Fibroblast of skin of scalp (primary cell): ENCODE measurements at regions not wholly inside any gene's neighbourhood (a gene's known extent, or its start where the extent isn't known, plus 50 kb on each side); places are given as distances from the start of the nearest gene placed in this dataset.
A peak's percentile ranks its signal among the peaks of the same experiment; 100 is the strongest.
"Not testable (repeated sequence)": the region's sequence is repeated elsewhere in the genome, so short reads cannot be mapped to it uniquely, and the experiment has no call there.

Experiments used
- DNase-seq: peaks from one replicate; pipeline ENCODE4 v3.0.0-alpha.2; 2013

DNA sequence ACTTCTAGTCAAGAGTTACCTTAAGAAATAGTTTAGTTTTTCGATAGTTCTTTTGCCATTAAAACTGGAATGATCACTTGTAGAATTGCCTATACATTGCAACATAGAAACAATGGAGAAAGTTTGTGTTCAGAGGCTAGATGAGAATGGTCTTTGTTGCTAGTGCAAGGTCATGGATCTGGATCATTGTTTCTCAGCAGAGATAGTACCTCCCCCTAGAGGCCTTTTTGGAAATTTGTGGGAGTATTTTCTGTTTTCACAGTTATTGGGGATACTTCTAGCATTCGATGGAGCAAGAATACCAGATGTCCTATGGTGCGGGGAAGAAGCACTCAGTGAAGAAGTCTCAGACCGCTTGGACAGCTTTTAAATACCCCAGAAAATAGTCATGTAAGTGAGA, 138.8 kb upstream of the HMGA2 start:
- DNase-seq = peak; percentile 46

DNA sequence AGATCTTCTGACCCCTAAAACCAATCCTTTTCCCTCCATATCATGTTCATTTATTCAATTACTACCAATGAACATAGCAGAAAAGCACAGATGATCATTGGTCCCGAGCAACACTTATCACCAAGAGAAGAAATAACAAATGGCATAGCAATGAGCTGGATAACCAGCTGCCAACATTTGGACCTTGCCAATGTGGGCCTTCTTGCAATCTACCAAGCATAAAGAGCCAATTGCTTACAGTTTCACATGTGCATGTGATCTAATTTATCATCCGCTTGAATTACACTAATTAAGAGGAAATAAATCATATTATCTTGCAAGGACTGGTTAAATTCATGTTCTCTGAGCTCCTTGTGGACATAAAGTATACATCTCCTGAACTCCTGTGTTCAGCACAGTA, 134.8 kb upstream of the HMGA2 start:
- no peak for DNase-seq

DNA sequence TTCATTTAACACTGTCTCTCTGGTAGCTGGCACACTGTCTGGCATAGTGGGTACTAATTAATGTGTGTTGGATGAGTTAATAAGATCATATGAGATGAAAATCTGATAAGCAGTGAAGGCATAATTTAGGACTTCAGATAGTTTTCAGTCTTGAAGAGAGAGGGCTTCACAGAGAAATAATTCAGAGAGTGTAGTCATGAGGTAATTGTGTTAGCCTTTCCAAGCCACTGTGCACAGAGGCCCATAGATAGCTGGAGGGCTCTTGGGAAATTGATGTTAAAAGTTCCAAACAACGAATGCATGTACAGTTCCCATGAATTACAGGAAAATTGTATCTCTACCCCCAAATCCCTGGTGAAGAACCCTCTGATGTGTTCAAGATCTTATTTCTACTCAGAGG, 133.8 kb upstream of the HMGA2 start:
- DNase-seq = no peak

DNA sequence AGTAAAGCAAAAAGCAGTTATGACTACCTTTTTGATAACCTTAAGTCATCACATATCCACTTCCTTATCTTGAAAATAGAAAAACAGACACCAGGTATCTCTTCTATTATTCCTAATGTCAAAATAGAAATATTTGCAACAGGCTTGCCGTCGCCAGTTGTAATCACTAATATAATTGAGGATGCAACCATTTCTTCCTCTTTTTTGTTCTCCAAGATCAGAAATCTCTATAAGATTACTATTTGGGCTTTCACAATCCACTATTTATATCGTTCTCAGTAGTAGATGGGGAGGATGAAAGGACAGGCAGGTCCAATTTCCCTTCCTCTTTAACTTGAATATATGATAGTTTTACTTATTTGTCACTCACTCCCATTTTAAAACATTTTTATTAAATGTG, 130.2 kb upstream of the HMGA2 start:
- no peak for DNase-seq

DNA sequence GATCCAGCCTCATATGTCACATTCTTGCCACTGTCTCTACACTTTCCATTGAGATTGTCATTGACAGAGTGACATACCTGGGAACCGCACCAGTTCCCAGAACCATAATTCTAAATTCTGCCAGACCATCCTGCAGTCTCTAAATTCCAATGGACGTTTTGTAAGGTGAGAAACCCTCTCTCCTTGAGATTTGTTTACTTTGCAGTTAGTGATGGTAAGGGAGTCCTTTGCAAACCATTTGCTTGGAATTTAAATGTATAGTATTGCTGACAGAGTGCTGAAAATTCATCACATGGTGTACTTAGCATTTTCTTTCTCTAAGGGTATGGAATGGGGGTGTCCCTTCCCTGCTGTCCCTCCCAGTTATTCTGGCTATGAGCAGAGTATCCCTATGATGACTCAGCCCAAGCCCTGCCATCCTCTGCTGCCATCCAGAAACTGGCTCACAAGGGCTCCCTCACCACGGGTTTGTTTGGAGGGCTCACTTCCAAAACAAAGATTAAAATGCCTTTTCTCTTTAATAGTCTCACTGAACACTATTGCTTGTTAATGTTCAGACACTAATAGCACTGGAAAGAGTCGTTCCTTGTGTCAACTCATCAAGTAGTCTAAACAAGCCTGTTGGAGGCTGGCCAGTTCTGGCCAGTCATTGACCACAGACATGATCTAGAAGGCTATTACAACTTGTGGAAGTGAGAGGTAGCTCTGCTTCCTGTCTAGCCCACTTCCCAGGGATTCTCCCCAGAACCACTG, 129.0 kb upstream of the HMGA2 start:
- DNase-seq = peak; percentile 95

DNA sequence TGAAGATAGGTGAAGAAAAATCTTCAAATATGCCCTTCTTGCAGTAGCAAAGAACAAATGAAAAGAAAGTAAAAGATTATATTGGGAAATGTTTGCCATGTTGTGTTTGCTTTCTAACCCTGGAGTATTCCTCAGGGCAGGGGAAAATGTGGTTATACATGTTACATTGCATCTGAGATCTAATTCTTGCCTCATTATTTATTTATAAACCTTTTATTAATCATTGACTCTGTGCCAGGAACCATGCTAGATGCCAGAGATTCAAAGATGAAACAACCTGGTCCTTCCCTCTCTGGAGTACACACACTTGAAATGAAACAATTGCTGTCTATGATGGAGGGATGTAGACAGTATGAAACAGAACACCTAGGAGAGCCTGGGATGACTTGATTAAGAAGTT, 128.1 kb upstream of the HMGA2 start:
- DNase-seq = peak; percentile 13

DNA sequence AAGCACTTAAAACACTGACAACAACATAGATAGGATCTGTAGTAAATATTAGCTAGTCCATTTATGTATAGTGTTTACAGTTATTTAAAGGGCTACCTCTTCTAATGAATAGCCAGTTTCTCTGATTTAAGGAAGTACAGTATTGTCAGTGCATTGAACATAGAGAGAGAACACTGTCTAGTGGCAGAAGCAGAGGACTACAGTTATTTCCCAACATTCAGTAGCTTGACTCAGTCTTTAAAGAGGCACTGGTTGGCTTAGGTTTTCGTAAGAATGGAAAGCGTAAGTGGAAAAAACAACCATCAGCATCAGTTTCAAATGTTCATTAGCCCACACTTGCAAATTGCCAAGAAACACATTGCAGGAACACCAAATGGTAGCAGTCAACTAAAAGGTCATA, 125.0 kb upstream of the HMGA2 start:
- peak; percentile 36 for DNase-seq

DNA sequence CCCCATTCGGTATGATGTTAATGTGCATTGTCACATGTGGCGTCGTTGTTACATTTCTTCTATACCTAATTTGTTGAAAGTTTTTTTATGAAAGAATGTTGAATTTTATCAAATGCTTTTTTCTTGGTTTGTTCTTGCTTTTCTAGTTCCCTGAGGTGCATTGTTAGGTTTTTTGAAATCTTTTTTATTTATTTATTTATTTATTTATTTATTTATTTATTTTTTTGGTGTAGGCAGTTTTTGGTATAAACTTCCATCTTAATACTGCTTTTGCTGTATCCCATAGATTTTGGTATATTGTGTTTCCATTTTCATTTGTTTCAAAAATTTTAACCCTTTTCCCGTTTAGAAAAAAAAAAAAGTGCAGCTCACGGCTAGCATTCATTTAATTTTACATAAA, 121.1 kb upstream of the HMGA2 start:
- no peak for DNase-seq

DNA sequence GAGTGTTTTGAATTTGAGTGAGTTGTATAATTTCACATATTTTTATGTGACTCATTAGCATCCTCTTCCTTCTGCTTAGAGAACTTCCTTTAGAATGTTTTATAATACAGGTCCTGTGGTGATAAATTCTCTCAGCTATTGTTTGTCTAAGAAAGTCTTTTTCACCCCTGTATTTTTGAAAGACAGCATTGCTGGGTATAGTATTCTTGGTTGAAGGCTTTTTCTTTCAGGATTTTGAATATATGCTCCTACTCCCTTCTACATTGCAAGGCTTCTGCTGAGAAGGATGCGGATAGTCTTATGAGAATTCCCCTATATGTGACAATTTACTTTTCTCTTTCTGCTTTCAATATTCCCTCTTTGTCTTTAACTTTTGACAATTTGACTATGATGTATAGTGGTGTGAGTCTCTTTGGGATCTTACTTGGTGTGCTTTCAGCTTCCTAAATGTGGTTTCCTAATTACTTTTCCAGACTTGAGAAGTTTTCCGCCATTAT, 118.9 kb upstream of the HMGA2 start:
- no peak for DNase-seq

DNA sequence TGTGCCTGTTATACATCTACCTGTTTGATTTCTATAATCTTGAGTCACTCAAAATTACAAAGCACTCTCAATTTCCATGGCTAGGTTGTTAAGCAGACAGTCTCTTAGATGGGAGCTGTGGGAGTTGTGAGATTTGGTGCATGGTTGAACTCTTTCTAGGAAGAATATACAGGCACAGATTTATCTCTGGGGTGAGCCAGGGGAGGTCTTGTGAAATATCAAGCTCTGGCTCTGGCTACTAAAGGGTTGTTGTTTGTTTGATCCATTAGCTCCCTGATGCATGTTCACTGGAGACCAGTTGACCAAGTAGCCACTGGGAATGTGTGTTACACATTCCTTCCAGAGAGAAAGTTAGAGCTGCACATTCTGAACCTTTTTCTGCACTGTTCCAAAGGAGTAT, 117.2 kb upstream of the HMGA2 start:
- no peak for DNase-seq

DNA sequence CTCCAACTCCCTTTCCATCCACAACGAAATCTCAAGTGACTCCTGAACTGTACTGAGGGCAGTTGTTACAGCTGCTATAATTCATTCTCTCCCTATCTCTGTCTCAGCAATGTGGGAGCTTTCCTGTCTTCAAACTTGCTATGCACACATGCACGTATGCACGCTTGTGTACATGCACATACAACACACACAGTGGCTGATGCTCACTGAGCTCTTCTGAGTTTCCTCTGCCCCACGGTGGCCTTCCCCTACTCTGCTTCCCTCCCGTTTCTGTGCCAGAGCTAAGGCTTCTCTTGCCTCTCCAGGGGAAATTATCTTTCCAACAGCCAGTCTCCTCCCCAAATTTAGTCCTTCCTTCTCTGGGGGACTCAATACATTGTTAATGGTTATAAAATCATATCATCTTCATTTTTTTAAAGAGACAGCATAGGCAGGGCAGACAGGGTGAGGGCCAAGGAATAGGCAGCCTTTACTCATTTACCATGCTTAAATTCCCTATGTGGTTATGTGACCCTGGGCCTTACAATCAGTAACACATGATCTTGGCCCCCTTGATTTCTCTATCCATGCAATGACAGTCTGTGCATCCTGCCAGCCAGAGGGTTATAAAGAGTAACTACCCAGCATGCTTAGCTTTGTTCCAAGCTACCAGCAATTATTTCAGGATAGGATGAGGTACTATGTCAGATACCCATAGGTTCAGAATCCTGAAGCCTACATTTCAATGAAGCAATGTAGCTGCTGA, 111.9 kb upstream of the HMGA2 start:
- no peak for DNase-seq

DNA sequence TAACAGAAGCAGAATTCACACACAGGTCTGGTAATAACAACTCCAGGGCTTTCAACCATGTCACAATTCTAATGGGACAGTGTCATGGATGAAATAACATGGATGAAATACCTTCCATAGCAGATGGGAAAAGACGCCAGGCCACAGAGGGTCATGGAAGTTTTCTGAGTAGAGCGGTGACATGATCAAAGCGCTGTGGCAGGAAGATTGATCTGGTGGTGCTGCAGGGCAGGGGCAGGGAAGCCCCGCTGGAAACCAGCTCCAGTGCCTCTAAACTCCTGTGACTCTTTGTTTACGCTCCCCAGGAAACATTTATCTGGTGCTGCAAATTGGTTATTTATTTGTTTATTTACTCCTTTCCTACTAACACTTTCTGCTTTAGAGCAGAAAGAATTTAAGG, 108.3 kb upstream of the HMGA2 start:
- no peak for DNase-seq

DNA sequence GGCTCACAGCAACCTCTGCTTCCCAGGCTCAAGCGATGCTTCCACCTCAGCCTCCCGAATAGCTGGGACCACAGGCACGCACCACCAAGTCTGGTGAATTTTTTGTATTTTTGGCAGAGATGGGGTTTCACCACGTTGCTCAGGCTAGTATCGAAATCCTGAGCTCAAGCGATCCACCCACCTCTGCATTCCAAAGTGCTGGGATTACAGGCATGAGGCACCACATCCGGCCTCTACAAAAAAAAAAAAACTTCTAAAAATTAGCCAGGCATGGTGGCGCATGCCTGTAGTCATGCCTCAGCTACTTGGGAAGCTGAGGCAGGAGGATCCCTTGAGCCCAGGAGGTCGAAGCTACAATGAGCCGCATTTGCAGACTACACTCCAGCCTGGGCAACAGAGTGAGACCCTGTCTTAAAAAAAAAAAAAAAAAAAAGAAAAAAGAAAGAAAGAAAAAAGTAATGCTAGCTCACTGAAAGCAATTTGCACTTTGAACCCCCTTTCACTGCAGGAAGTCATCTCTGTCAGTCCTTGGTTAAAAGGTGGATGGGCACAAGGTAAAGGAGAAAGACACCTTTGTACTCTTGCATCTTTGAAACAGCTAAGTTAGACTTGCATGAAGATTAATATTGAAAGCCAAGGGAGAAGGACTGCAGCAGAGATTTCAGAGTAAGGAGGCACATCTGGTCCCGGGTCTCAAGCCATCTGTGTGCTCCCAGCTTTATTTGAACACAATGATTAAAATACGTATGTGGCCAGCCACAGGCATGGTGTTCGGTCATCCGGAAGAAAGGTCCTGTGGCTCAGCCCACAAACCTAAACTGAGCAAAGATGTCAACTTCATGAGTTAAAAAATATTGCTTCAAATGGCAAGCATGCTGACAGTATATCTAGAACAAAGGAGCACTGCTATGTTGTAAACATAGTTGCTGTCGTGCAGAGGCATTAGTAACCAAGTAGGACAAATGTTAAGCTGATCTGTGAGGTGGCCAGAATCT, 103.8 kb upstream of the HMGA2 start:
- DNase-seq = peak; percentile 85

DNA sequence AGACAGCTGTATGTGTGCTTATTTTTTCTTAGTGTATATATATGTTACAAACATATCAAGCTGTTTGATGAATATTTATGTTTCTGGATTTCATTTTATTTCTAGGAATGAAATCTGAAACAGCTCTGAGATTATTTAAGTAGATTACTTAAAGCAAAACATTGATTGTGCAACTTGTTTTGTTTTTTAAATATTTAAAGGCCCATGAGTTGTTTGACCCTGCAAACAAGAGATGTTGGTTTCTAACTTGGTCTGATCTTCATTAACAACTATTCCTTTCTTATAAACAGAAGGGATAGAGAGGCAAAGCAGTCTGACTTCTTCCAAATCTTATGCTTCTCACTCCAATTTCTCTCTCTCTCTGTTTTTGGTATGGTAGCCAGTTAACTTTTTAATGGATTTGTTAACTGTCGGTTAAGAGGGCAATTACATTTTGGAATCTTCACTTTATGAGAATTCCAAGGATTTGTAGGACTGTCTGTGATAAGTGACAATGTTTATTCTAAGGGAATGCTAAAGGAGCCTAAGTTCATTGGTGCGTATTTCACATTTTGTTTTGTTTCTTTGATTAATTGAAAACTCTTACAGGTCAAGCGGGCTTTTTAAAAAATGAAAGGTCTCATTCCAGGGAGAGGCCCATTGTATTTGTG, 102.6 kb upstream of the HMGA2 start:
- no peak for DNase-seq

DNA sequence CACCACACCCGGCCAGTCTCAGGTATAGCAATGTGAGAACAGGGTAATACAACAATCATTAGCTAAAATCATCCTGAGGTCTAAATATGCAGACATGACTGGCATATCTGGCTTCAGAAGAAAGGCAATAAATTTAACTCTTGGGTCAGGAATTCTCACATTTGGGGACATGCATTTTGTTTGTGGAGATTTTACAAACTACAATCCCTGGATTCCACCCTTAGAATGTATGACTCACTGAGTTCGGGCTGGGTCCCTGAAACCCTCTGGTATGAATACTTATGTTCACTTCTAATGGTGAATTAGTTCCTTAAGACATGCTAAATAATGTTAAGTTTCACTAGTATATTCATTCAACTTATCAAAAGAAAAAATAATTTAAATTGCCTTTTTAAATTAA, 98.9 kb upstream of the HMGA2 start:
- DNase-seq = peak; percentile 78

DNA sequence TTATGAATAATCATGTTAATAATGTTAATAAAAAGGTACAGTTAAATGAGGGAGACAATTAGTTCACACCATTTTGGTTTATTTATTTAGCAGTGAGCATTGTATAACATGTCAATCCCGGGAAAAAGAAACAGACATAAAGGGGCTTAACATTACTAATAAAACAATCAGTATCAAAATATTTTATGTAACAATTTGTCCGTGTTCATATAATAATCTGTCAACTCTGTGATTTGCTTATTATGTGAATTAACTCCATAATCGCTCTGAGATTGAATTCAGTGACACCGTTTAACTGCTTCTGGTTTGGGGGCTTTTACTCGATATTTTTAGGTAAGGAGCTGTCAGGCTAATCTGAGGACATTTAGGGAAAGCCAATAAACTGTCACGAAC, 95.8 kb upstream of the HMGA2 start:
- no peak for DNase-seq

DNA sequence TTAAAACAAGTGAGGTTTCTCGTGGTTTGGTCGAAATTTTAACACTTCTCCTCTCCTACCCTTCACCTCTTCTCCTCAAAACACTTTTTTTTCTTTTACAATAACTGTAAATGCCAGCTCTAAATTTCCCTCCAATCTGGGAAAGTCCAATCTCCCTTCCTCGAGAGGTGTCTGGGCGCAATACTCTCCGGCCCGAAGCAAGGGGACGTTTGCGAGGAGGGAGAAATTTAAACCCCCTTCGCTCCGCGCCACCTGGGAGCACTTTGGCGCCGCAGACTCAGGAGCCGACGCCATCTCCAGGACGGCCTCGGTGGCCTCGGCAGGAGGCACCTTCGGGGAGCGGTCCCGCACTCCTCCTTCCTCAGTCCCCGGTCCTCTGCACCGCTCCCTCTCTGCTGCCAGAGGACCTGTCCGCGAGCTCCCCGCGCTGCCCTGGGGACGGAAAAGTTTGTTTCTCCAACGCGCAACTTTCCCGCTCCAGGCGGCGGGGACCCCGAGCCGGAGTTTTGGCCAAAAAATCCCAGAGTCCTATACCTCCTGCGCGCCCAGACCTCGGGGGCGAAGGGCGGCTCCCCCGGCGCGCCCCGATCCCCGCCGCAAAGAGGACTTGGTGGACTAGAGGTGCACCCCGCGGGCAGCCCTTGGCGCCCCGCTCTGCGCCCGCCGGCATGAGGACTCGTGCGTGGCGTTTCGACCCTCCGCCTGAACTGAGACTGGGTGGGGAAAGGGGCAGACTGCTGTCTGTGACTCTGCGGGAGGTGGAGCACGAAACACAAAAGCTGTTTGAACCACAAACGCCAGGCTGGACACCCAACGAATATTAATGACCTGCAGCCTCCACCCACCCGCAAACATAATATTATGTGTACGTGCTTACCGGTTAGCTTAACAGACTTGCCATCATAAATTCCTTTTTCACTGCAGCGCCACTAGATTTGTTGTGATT, 95.2 kb upstream of the HMGA2 start:
- peak; percentile 11 for DNase-seq

DNA sequence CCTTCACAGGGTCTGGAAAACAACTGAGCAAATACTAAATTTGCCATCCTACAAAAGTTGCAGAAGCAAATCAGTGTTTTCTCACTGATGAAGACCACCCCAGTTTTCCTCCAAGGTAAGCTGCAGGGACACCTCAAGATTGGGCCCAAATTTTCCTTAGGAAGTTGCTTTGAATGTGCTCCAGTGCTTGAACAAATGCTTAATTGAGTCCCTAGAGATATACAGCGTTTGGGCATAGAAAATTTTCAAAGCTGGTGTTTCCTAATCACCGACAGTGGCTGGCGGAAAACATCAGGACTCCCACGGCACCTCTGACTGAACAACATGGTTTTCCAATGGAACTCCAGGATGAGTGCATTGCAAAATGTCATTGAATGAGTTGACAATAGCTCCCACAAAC, 92.5 kb upstream of the HMGA2 start:
- DNase-seq = no peak

DNA sequence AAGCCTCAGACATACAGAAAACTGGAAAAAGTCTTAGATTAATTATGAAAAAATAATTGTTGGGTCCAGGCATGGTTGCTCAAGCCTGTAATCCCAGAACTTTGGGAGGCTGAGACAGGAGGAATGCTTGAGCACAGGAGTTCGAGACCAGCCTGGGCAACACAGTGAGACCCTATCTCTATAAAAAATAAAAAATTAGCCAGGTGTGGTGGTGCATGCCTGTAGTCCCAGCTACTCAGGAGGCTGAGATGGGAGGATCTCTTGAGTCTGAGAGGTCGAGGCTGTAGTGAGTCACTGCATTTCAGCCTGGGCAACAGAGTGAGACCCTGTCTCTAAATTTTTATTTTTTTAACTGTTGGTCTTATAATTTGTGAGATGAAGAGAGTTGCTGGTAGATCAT, 90.6 kb upstream of the HMGA2 start:
- not testable (repeated sequence) for DNase-seq

DNA sequence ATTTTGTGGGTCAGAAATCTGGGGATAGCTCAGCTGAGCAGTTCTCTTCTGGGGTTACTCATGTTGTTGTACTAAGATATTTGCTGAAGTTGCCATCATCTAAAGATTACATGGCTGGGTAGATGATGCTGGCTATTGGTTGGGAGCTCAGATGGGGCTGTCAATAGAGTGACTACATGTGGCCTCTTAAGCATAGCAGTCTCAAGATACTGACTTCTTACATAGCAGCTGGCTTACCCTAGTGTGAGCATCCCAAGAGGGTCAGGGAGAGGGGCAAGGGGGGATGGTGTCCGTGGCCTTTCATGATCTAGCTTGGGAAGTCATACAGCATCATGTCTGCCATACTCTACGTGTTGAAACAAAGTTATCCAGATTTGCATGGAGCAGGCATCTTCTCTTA, 90.1 kb upstream of the HMGA2 start:
- no peak for DNase-seq

DNA sequence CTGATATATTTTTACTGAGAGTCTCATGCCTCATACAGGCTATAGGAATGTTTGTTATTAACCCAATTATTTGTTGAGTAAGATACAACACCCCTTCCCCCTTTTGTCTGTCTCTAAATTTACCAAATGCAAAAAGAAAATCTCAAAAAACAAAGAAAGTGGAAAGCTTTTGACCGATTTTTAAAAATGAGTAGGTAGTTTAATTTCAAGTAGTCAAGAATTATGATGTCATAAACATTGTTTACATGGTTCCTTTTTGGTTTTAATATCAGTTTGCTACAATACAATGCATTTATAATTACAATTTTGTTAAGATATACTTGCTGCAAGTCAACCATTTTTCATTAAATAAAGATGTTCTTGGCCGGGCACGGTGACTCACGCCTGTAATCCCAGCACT, 84.7 kb upstream of the HMGA2 start:
- no peak for DNase-seq
